ENCODE measurements at regions not wholly inside any gene's neighbourhood (a gene's known extent, or its start where the extent isn't known, plus 50 kb on each side); places are given as distances from the start of the nearest gene placed in this dataset.

DNA sequence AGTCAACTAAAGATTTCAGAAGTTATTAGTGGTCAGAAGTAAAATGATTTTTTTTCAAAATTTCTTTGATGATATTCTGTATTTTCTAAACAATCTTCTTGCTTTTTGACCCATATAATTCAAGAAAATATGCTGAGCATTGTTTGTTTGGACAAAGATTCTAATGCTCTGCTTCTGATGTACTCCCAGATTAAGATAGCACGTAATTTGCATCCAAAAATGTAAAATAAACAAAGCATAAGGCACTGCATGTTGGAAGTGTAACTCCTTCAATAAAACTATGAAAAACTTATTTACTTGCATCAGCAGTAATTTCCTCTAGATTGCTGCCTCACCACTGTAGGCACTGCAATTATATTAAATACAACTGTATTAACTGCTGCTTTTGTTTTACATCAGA, 1054.1 kb downstream of the TTLL7 start:
- WGBS, 4 donors = 50 to 66% (median 60%) methylated on average over 1 of the region's 1 CpG
- intact Hi-C loops (cut with DNase I) = no loop called here
- Histone ChIP-seq H3K36me3 (replicated peaks in 1 of 2) (no peaks in the 10 kb centered on the region), H3K4me1 (replicated peaks in 1 of 2) (no peaks in the 10 kb centered on the region), H3K4me3 (no peak overlapping the region), H3K9me3 (replicated peaks in 1 of 3) (no peaks in the 10 kb centered on the region), H3K27ac (no peak overlapping the region), H3K27me3 (no peaks in the 10 kb centered on the region)
- TF ChIP-seq, protein P1, sequence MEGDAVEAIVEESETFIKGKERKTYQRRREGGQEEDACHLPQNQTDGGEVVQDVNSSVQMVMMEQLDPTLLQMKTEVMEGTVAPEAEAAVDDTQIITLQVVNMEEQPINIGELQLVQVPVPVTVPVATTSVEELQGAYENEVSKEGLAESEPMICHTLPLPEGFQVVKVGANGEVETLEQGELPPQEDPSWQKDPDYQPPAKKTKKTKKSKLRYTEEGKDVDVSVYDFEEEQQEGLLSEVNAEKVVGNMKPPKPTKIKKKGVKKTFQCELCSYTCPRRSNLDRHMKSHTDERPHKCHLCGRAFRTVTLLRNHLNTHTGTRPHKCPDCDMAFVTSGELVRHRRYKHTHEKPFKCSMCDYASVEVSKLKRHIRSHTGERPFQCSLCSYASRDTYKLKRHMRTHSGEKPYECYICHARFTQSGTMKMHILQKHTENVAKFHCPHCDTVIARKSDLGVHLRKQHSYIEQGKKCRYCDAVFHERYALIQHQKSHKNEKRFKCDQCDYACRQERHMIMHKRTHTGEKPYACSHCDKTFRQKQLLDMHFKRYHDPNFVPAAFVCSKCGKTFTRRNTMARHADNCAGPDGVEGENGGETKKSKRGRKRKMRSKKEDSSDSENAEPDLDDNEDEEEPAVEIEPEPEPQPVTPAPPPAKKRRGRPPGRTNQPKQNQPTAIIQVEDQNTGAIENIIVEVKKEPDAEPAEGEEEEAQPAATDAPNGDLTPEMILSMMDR (IDR thresholded peaks at IDR 0.05) = no peak
- TF ChIP-seq POLR2A (IDR thresholded peaks at IDR 0.05) = no peak
- DNase-seq = no peak

DNA sequence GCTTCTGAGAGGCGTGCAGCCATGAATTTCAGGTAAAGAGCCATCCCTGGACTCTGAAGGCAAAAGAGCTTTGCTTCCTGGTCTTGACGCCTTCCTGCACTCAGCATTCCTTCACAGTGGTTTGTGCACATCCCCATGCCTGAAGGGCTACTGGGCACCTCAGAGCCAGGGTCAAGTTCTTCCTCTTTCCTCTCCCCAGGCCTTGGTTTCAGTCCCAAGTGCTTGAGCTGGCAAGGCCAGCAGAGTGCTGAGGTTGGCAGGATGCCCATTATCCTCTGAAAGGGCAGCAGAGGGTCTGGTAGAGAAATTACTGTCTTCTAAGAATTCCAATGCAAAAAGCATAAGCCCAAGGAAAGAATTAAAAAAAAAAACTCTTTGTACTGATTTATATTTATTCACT, 1064.9 kb downstream of the TTLL7 start:
- H3K4me3 ChIP-seq = no peak overlapping the region
- WGBS, 4 donors = 85 to 100% (median 88%) methylated on average over 2 of the region's 2 CpGs
- intact Hi-C loops (cut with DNase I) = no loop called here
- peak in 3 of 7 donors; percentile 8 to 22 (median 15) for DNase-seq
- no peak overlapping the region for H3K27ac ChIP-seq
- H3K27me3 ChIP-seq = no peaks in the 10 kb centered on the region
- H3K9me3 ChIP-seq (replicated peaks in 1 of 3) = no peaks in the 10 kb centered on the region
- TF ChIP-seq, protein P1 (IDR thresholded peaks at IDR 0.05) = no peak
- H3K36me3 ChIP-seq (replicated peaks in 1 of 2) = no peaks in the 10 kb centered on the region
- H3K4me1 ChIP-seq (replicated peaks in 1 of 2) = no peaks in the 10 kb centered on the region

DNA sequence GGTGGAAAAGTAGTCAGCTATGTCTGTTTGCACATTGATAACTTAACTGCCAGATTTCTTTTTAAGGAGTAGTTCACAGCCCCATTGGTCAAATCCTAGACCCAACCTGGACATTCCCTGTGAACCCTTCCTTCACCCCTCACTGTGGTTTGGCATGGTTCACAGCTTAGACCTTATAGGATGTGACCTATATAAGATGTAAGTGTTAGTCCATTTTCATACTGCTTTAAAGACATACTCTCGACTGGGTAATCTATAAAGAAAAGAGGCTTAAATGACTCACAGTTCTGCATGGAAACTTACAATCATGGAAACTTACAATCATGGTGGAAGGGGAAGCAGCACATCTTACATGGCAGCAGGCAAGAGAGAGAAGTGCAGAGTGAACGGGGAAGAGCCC, 1066.2 kb downstream of the TTLL7 start:
- Histone ChIP-seq H3K4me1 (replicated peaks in 1 of 2) (no peaks in the 10 kb centered on the region), H3K27me3 (no peaks in the 10 kb centered on the region), H3K4me3 (no peak overlapping the region), H3K36me3 (replicated peaks in 1 of 2) (no peaks in the 10 kb centered on the region), H3K27ac (no peak overlapping the region), H3K9me3 (replicated peaks in 1 of 3) (no peaks in the 10 kb centered on the region)
- WGBS, 4 donors = 71 to 85% (median 79%) methylated on average over 2 of the region's 2 CpGs
- no peak for DNase-seq
- intact Hi-C loops (cut with DNase I) = no loop called here
- TF ChIP-seq, protein P1 (IDR thresholded peaks at IDR 0.05) = no peak
- no peak for TF ChIP-seq POLR2A (IDR thresholded peaks at IDR 0.05)

DNA sequence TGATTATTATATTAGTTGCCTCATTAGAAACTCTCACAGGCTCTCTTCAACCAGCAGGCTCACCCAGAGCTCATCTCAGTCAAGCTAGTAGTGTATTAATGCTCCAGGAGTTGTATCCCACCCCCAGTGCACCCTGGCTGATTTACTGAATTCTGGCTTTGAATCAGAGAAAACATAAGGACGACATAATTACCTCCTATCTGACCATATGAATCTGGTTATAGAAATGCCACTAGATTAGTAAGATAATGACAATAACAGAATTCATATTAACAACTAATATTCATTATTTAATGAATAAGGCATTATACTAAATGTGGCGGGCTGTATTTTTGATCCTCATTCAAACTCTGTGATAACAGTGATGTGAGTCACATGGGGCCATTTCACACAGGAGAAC, 1066.7 kb downstream of the TTLL7 start:
- no peak for DNase-seq
- no peaks in the 10 kb centered on the region for H3K36me3 ChIP-seq (replicated peaks in 1 of 2)
- no peak overlapping the region for H3K4me3 ChIP-seq
- H3K4me1 ChIP-seq (replicated peaks in 1 of 2) = no peaks in the 10 kb centered on the region
- intact Hi-C loops (cut with DNase I) = no loop called here
- TF ChIP-seq POLR2A (IDR thresholded peaks at IDR 0.05) = no peak
- TF ChIP-seq, protein P1 (IDR thresholded peaks at IDR 0.05) = no peak
- no peak overlapping the region for H3K27ac ChIP-seq
- WGBS, 4 donors = 82 to 84% (median 83%) methylated on average over 2 of the region's 2 CpGs
- no peaks in the 10 kb centered on the region for H3K9me3 ChIP-seq (replicated peaks in 1 of 3)
- H3K27me3 ChIP-seq = no peaks in the 10 kb centered on the region

Measured in adrenal gland (tissue), 9 donors.